NB4 (cell line): ENCODE measurements at regions not wholly inside any gene's neighbourhood (a gene's known extent, or its start where the extent isn't known, plus 50 kb on each side); places are given as distances from the start of the nearest gene placed in this dataset.

Experiments used
- MYC ChIP-seq: IDR thresholded peaks from 2 replicates; pipeline ENCODE4 v1.6.1; 2011; ENCODE audit warnings: low read depth, low read length
- POLR2A ChIP-seq: IDR thresholded peaks from 2 replicates; pipeline ENCODE4 v1.6.1; 2011; ENCODE audit warnings: mild to moderate bottlenecking; ENCODE audit not compliant: insufficient read length; ENCODE audit errors: extremely low read depth
- TF ChIP-seq, protein P1 (sequence below): IDR thresholded peaks from one replicate; pipeline ENCODE4 v1.5.1; 2012; ENCODE audit warnings: low read depth, low read length
- TF ChIP-seq, protein P2 (sequence below): IDR thresholded peaks from 2 replicates; pipeline ENCODE4 v1.6.1; 2011; ENCODE audit warnings: low read depth, low read length

DNA sequence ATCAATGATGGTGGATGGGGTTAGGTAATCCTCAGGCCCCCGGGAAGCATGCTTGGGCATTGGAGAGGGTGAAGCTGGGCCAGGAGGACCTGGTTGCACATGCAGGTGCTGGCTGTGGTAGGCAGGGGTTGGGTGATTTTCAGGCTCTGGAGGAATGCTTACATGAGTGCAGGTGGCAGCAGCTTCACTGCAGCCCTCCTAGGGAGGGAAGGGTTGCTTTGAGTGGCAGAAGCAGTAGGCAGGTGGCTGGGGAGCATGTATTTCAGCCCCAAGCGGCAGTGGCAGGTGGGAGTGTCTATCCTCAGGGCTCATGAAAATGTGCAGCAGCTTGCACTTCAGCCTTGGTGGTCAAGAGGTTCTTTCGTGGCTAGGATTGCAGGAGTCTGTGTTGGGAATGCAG is 230.0 kb upstream of the CTNNB1 start:
- TF ChIP-seq POLR2A (no peak), MYC (no peak)
- TF ChIP-seq, protein P1, sequence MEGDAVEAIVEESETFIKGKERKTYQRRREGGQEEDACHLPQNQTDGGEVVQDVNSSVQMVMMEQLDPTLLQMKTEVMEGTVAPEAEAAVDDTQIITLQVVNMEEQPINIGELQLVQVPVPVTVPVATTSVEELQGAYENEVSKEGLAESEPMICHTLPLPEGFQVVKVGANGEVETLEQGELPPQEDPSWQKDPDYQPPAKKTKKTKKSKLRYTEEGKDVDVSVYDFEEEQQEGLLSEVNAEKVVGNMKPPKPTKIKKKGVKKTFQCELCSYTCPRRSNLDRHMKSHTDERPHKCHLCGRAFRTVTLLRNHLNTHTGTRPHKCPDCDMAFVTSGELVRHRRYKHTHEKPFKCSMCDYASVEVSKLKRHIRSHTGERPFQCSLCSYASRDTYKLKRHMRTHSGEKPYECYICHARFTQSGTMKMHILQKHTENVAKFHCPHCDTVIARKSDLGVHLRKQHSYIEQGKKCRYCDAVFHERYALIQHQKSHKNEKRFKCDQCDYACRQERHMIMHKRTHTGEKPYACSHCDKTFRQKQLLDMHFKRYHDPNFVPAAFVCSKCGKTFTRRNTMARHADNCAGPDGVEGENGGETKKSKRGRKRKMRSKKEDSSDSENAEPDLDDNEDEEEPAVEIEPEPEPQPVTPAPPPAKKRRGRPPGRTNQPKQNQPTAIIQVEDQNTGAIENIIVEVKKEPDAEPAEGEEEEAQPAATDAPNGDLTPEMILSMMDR = no peak
- TF ChIP-seq, protein P2, sequence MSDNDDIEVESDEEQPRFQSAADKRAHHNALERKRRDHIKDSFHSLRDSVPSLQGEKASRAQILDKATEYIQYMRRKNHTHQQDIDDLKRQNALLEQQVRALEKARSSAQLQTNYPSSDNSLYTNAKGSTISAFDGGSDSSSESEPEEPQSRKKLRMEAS = no peak
